Activated CD4-positive, alpha-beta T cell treated with anti-CD3 and anti-CD28 coated beads, Interleukin-2, Interleukin-6, amounts not matched to agents 100 ng/mL and 50 ng/mL, durations not matched to agents 16 hours and 8 hours (primary cell): ENCODE measurements at regions not wholly inside any gene's neighbourhood (a gene's known extent, or its start where the extent isn't known, plus 50 kb on each side); places are given as distances from the start of the nearest gene placed in this dataset.

Source experiments
- DNase-seq: peaks from one replicate; pipeline ENCODE4 v3.0.0-alpha.2; 2020

GRCh38 chr9:13429301-13430190 is 150.1 kb upstream of the MPDZ start:
- DNase-seq, result no peak

DNA sequence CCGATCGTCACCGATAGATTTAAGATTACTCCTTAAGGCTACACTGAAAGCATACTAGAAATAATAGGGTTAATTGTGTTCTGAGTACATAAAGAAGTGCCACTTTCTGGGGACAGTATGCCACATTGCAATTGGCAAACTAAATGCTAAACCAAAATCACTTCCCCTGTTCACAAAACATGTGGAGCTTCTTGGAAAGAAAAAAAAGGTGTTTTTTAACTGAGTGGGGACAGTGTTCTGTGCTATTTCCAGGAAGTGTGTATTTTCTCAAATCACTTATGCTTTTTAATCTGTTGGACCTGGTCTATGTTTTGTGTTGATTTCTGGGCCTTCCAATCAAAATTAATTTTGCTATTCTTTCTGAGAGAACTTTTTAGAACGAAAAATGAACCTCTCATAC is 149.3 kb upstream of the MPDZ start:
- no peak for DNase-seq

DNA sequence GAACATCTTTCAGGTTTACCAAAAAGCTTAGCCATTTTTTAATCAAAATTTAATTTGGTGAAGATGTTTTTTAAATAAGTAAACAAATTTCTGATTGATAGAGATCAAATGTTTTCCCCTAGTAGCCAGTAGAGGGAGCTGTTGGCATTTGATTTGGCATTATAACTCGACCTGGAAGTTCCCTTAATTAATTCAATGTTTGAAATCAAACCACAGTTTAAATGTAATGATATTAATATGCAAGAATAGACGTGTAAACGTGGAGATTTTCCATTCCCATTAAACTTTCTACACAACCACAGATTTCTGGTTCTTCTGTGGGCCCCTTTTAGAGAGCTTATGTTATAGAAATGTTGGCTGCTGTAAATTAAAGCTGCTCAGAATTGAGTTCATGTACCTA is 148.1 kb upstream of the MPDZ start:
- peak; percentile 41 for DNase-seq

- no peak for DNase-seq
Observed at GRCh38 chr9:13426606-13427005, 147.1 kb upstream of the MPDZ start.

GRCh38 chr9:13424872-13425271 is 145.4 kb upstream of the MPDZ start:
- no peak for DNase-seq

GRCh38 chr9:13424204-13424603 is 144.7 kb upstream of the MPDZ start:
- DNase-seq, result no peak

DNA sequence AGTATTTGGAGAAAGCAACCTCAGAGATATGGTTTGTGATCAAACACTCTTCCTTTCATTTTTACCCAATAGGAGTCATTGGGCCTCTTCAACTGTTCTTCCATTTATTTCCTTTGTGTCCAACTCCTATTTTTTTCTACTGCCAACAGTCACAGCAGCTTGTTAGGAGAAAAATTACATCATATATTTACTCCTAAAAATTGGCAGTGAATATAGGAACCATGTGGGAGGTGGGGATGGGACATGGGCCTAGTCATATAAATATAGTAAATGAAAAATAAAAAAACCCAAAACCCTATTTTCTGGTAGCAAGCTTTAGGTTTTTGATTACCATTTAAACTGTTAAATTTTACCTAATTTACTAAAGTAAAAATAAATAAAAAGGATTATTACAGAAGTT is 134.9 kb upstream of the MPDZ start:
- no peak for DNase-seq

DNA sequence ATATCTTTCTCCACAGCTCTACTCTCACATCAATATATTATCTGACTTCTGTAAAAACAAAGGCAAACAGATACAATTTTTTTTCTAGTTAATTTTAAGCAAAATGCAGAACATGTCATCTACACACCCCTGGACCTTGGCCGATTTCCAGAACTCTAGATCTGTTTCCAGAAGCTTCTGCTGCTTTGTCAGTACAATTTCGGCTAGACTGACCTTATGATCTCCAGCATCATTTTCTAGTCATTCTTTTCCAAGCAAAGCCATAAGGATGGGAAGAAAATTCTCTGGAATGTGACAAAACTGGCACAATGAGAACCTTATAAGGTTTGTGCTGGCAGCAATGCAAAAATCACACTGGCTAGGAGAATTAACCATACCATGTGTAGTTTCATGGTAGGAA is 132.8 kb upstream of the MPDZ start:
- DNase-seq, result no peak

- no peak for DNase-seq
Observed at GRCh38 chr9:13411791-13412190, 132.3 kb upstream of the MPDZ start.

DNA sequence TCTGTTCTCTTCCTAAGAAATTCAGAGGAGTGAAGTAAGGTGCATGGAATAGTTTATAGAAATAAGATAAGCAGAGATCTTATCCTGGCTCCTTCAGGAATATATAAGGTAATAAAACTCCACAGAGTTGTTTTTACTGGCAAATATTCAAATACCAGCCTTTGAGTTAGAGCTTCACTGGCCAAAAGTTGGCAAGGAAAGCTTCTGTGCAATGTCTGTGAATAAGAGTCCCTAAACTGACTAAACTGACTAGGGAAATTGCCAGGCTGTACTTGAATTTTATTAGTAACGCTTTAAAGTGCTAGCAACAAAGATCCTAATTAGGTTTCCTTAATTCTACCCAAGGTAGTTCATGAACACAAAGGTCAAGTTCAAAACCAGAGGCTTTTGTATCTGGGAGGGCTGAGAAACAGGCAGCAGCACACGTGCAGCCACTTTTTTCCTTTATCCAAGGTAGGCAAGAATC is 131.1 kb upstream of the MPDZ start:
- DNase-seq, result no peak

- DNase-seq, result no peak
Observed at GRCh38 chr9:13397661-13398060, 118.2 kb upstream of the MPDZ start.

DNA sequence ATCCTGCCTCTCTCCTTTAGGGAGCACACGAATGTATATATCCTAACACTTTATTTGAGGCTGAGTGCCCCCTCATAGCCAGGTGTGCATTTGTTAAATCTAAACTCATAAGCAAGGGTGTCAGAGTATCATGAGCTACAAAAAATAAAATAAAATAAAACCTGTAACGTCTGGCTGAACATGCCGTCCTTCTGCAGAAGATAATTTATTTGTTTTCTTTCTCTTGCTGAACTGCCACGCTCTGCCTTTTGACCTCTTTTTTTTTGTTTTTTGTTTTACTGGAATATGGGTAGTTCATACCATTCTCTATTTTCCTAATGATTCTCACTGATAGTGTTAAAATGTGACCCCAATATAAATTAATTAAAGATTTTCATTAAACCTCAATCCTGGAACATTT is 117.7 kb upstream of the MPDZ start:
- DNase-seq, result no peak

GRCh38 chr9:13396418-13396817 is 116.9 kb upstream of the MPDZ start:
- no peak for DNase-seq

GRCh38 chr9:13395156-13395555 is 115.7 kb upstream of the MPDZ start:
- DNase-seq, result no peak

DNA sequence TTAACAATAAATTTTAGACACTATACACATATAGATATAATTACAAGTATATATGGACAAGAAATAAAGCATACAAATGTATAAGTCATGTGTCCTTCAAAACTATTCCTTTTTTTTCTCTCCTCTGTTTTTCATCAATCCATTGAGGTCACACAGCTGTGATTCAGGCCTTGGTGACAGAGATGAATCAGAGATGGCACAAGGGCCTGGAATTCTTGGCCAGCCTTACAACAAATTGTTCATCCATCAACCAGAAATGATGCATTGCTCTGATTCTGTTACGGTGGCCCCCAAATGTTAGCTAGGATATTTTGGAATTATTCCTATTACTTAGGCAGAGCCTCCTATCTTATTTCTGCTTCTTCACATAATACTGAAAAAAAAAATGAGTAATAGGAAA is 108.7 kb upstream of the MPDZ start:
- no peak for DNase-seq

DNA sequence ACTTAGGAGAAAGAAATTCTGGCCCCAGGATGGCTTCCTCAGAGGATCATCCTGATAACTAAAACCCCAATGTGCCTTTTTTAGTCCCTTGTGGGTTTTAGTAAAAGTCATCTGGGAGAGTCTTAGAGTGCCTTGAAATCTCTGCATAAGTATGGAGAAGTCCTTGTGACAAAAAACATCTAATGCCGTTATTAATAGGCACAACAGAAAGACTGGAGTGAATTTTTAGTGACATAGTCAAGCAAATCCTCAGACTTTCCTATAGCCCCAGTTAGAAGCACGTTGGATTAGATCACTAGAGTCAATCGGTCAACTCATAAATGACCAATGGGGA is 108.2 kb upstream of the MPDZ start:
- no peak for DNase-seq

DNA sequence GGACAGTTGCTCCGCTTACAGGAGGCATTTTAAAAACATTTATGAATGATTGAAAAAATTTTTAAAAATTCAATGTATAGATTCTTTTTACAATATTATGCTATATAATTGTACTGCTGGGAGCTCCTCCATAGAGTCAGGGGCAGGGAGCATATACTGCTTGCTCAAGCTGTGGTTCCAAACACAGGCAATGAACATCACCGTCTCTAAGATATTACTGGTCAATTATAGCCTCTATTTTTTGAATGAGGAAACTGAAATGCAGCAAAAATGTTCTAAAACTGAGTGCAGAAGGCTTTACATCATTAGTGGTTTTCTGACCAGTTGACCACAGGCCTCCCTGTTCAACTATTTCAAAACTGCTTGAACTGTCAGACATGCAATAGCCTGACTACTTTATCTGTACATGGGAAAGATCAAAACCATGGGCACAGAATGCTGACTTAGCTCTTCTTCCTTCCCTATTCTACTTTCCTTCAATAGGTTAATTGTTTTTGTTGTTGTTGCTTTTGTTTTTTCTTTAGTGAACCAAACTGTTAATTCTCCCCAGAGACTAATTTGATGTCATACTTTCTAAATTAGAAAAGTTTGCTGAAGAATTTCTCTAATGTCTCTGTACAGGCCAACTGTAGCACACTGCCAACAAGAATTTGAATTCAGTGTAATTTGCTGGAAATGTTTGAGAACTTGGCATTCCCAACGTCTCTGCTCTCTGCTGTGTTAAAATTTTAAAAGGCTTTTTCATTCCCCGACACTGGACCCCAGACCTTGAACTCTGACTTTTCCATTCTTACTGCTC is 107.6 kb upstream of the MPDZ start:
- no peak for DNase-seq

DNA sequence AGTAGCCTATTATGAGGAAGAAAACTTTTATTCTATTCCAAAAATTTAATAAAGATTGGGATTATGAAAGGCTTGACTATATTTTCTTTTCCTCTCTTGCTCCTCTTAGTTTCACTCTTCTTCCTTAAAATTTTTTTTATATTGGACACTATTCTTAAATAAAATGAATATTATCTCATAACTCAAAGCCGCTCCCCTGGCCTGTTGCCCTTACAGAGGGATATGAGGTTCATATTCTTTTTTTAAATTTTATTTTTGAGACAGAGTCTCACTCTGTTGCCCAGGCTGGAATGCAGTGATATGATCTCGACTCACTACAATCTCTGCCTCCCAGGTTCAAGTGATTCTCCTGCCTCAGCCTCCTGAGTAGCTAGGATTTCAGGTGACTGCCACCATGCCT is 106.8 kb upstream of the MPDZ start:
- DNase-seq, result no peak

- no peak for DNase-seq
Observed at GRCh38 chr9:13383855-13384254, 104.4 kb upstream of the MPDZ start.

GRCh38 chr9:13383216-13383615 is 103.7 kb upstream of the MPDZ start:
- DNase-seq, result no peak

DNA sequence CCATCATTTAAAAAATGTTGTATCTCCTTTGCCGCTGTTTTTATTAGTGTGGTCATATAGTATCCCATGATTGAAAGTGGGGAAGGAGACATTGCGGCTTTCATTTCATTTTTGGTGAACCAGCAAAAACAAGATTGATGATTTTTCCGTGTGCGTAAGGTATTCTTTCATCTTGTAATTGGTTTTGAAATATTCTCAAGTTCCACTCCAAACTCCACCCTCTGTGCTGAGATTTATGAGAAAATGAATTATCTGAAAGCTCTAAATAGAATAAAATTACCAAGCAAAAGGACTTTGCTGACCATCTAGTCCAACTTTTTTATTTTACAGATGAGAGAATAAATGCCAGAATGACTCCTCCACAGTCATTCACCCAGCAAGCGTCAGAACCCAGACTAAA is 103.1 kb upstream of the MPDZ start:
- no peak for DNase-seq

DNA sequence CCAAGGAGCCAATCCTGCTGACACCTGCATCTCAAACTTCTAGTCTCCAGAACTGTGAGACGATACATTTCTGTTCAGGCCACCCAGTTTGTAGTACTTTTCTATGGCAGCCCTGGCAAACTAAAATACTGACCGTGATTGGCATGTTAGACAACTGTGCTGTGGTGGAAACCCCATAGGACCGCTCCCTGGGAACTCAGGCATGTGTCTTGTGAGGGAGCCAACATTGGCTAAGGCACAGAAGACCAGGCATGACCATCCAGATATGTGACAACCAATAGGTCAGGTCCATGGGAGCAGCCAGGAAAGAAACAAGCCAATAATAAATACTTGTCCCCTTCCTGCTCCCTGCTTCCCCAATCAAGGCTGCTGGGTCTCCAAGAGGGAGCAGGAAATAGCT is 101.4 kb upstream of the MPDZ start:
- DNase-seq, result no peak

- DNase-seq, result no peak
Observed at GRCh38 chr9:13378154-13378553, 98.7 kb upstream of the MPDZ start.

GRCh38 chr9:13377171-13377925 is 97.9 kb upstream of the MPDZ start:
- no peak for DNase-seq
